NT2/D1 (cell line): ENCODE measurements at regions not wholly inside any gene's neighbourhood (a gene's known extent, or its start where the extent isn't known, plus 50 kb on each side); places are given as distances from the start of the nearest gene placed in this dataset.

ENCODE experiments used
- YY1 ChIP-seq: IDR thresholded peaks from 2 replicates; pipeline ENCODE4 v1.6.1; 2011; ENCODE audit not compliant: insufficient read length, insufficient read depth
- ZNF274 ChIP-seq: IDR thresholded peaks from 2 replicates; pipeline ENCODE4 v1.6.1; 2011; ENCODE audit warnings: mild to moderate bottlenecking, low read depth, low read length

GRCh38 chr1:218891577-218891976, 282.1 kb upstream of the LYPLAL1 start:
- TF ChIP-seq ZNF274, result no peak
- no peak for TF ChIP-seq YY1
